ENCODE measurements at regions not wholly inside any gene's neighbourhood (a gene's known extent, or its start where the extent isn't known, plus 50 kb on each side); places are given as distances from the start of the nearest gene placed in this dataset.

DNA sequence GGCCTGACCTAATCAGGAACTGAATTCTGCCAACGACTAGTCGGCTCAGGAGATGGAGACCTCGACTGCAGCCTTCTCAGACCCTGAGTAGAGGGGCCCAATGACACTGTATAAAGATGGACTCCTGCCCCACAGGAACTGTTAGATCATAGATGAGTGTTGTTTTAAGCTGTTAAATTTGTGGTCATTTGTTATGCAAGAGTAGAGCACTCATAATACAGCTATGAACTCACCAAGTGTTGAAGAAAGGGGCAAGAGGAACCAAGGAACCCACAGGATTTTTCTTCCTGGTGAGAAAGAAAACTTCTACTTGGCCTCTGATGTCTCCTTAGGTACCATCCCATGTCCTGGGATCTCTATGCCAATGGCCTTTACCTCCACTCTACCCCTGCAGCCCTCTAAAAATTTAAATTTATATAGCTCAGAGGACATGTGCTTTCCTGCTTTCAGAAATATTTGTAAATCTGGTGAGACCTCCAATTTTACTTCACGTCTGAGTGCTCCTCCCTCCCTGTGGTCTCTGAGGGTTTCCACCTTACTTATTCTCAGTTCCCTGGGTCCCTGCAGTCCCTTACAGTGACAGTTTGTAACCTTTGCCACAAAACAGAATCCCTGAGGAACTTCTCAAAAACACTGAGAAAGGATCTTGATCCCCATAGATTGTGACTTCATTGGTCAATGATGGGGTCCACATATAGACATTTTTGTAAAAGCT, 256.3 kb upstream of the ARHGAP20 start:
- TF ChIP-seq POLR2A (IDR thresholded peaks at IDR 0.05) = no peak
- TF ChIP-seq, protein P1, sequence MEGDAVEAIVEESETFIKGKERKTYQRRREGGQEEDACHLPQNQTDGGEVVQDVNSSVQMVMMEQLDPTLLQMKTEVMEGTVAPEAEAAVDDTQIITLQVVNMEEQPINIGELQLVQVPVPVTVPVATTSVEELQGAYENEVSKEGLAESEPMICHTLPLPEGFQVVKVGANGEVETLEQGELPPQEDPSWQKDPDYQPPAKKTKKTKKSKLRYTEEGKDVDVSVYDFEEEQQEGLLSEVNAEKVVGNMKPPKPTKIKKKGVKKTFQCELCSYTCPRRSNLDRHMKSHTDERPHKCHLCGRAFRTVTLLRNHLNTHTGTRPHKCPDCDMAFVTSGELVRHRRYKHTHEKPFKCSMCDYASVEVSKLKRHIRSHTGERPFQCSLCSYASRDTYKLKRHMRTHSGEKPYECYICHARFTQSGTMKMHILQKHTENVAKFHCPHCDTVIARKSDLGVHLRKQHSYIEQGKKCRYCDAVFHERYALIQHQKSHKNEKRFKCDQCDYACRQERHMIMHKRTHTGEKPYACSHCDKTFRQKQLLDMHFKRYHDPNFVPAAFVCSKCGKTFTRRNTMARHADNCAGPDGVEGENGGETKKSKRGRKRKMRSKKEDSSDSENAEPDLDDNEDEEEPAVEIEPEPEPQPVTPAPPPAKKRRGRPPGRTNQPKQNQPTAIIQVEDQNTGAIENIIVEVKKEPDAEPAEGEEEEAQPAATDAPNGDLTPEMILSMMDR (IDR thresholded peaks at IDR 0.05) = no peak
- Histone ChIP-seq H3K36me3 (replicated peaks in 1 of 2) (no peaks in the 10 kb centered on the region), H3K27ac (no peak overlapping the region), H3K4me3 (no peak overlapping the region), H3K27me3 (no peaks in the 10 kb centered on the region), H3K9me3 (replicated peaks in 1 of 3) (no peaks in the 10 kb centered on the region), H3K4me1 (replicated peaks in 1 of 2) (peaks cover 0 to 9% of the 10 kb centered on the region in 2 donors)
- DNase-seq = no peak
- WGBS, 4 donors = 75 to 95% (median 84%) methylated on average over 4 of the region's 4 CpGs
- intact Hi-C loops (cut with DNase I) = no loop called here

DNA sequence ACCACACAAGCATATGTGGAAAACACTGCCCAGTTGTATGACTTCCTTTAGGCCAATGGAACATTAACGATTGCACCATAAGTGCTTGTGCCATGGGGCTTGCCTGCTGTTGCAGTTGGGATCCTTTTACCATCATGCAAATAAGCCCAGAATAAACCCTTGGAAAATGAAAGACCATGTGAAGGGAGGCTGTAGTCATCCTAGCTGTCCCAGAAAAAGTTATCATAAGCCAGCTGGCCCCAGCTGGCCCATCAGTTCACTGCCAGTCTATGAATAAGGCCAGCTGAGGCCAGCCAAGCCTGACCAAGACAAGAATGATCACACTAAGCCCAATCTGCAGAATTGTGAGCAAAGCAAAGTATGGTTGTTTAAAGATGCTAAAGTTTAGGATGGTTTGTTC, 253.9 kb upstream of the ARHGAP20 start:
- H3K36me3 ChIP-seq (replicated peaks in 1 of 2) = no peaks in the 10 kb centered on the region
- TF ChIP-seq, protein P1 (IDR thresholded peaks at IDR 0.05) = no peak
- TF ChIP-seq POLR2A (IDR thresholded peaks at IDR 0.05) = no peak
- no peak for DNase-seq
- no peak overlapping the region for H3K27ac ChIP-seq
- no peak overlapping the region for H3K4me3 ChIP-seq
- no peaks in the 10 kb centered on the region for H3K4me1 ChIP-seq (replicated peaks in 1 of 2)
- intact Hi-C loops (cut with DNase I) = no loop called here
- no peaks in the 10 kb centered on the region for H3K9me3 ChIP-seq (replicated peaks in 1 of 3)
- H3K27me3 ChIP-seq = no peaks in the 10 kb centered on the region
- WGBS, 4 donors = 67 to 86% (median 78%) methylated on average over 1 of the region's 1 CpG

DNA sequence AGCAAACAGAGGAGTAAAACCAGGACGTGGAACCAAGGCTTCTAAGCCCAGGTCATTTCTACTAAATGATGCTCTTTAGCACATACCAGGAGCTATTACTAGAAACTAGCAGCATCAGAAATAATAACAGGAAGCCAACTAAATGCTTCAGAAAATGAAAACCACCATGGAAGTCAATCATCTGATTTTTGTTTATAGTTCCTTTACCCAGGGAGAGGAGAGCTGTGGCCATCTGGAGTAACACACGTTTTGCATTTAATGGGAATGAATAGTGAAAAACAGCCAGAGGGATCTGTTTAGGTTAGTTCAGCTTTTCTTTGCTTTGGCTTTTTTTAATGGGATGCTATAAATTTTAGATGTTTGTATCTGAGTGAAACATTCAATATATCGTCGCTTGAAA, 250.7 kb upstream of the ARHGAP20 start:
- no peaks in the 10 kb centered on the region for H3K9me3 ChIP-seq (replicated peaks in 1 of 3)
- H3K27ac ChIP-seq = no peak overlapping the region
- H3K36me3 ChIP-seq (replicated peaks in 1 of 2) = no peaks in the 10 kb centered on the region
- intact Hi-C loops (cut with DNase I) = no loop called here
- no peak overlapping the region for H3K4me3 ChIP-seq
- no peak for TF ChIP-seq POLR2A (IDR thresholded peaks at IDR 0.05)
- TF ChIP-seq, protein P1 (IDR thresholded peaks at IDR 0.05) = no peak
- no peaks in the 10 kb centered on the region for H3K4me1 ChIP-seq (replicated peaks in 1 of 2)
- 70 to 81% (median 76%) methylated on average over 4 of the region's 4 CpGs for WGBS, 4 donors
- no peaks in the 10 kb centered on the region for H3K27me3 ChIP-seq
- DNase-seq = no peak

DNA sequence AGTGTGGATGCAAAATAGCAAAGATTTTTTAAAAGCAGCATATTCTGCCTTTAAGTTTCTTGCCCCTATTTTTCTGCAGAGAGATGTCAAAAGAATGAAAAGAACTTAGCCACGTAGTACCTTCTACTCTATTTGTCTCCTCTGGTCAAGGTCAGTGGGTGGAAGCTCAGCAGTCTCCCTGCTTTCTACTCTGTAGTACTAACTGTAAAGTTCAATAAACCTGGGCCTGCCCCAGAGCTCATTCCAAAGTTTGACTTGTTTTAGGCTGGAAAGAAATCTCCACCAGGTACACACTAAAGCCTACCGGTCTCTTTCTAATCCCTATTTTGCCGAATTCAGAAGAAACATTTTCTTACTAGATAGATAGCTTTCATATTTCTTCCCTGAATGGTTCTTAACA, 247.9 kb upstream of the ARHGAP20 start:
- Histone ChIP-seq H3K27ac (no peak overlapping the region), H3K36me3 (replicated peaks in 1 of 2) (no peaks in the 10 kb centered on the region), H3K9me3 (replicated peaks in 1 of 3) (no peaks in the 10 kb centered on the region), H3K4me3 (no peak overlapping the region), H3K4me1 (replicated peaks in 1 of 2) (no peaks in the 10 kb centered on the region), H3K27me3 (no peaks in the 10 kb centered on the region)
- no peak for TF ChIP-seq POLR2A (IDR thresholded peaks at IDR 0.05)
- TF ChIP-seq, protein P1 (IDR thresholded peaks at IDR 0.05) = no peak
- peak in 1 of 7 donors; percentile 3 for DNase-seq
- intact Hi-C loops (cut with DNase I) = no loop called here
- 64 to 81% (median 74%) methylated on average over 3 of the region's 3 CpGs for WGBS, 4 donors
